Fibroblast of skin of left biceps (primary cell): ENCODE measurements at regions not wholly inside any gene's neighbourhood (a gene's known extent, or its start where the extent isn't known, plus 50 kb on each side); places are given as distances from the start of the nearest gene placed in this dataset.
"Not testable (repeated sequence)": the region's sequence is repeated elsewhere in the genome, so short reads cannot be mapped to it uniquely, and the experiment has no call there.

Source experiments
- DNase-seq, 2 experiments: peaks; one replicate each; pipeline ENCODE4 v3.0.0-alpha.2; 2013; ENCODE audit warnings: low read depth in 2 of 2

DNA sequence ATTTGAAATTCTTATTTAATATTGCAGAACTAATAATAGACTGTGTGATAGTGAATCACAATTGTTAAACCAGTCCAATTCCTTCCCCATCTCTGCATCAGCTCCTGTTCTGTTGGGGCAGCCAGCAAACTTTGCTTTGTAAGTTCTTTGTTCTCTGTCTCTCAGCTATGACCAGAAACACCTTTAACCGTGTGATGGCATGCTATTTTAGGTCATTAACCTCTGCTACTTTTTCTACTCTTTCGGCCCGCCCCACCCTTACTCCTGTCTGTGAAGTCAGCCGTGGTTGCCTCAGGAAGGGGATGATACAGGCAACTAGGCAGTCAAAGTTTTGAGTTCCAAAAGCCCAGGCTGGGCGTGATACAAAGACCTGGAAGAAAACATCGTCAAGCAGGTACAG lies 51.3 kb upstream of the EGFL6 start:
- DNase-seq = no peak

DNA sequence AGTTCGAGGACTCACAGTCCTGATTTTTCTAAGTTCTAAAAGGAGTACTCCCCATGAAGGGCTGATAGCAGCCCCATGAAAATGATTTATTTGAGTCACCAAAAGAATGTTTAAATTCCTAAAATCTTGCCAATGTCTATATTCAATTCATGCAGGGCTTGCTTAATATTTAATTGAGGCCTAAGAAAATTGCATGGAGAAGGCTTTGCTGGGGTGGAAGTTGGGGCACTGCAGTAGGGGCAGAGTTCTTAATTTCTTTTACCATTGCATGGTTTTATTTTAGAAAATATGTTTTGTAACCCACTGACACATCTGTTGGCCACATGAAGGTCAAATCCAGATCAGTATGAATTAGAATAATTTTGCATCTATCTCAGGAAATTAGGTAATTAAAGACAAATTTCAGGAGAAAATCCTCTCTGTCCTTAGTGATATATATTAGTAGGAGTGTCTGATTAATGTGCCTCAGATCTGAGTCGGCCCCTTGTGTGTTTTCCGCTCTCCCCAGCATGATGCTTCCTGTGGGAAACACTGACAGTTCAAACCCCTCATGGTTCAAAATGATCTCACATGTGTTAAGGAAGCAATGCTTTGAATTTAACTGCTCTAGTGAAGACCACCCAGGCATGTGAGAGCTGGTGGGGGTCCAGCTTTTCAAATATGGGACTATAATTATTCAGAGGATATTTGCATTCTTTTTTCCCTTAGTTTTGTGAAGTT lies 54.0 kb upstream of the EGFL6 start:
- DNase-seq = peak; percentile 58 to 64

DNA sequence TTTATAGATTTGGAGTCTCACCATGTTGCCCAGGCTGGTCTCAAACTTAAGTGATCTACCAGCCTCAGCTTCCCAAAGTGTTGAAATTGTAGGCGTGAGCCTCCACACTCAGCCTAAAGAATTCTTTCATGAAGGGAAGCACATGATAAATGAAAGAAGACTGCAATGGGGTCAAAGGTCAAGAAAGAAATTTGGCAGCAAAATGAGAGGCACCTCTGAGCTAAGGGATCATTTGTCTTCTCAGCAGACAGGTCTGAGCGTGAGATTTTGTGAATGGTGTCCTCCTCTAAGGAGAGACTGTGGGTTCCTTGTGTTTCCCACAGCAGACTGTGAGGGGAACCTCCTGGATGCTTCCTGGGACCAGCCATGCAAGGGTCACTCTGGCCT lies 57.5 kb upstream of the EGFL6 start:
- DNase-seq = no peak

DNA sequence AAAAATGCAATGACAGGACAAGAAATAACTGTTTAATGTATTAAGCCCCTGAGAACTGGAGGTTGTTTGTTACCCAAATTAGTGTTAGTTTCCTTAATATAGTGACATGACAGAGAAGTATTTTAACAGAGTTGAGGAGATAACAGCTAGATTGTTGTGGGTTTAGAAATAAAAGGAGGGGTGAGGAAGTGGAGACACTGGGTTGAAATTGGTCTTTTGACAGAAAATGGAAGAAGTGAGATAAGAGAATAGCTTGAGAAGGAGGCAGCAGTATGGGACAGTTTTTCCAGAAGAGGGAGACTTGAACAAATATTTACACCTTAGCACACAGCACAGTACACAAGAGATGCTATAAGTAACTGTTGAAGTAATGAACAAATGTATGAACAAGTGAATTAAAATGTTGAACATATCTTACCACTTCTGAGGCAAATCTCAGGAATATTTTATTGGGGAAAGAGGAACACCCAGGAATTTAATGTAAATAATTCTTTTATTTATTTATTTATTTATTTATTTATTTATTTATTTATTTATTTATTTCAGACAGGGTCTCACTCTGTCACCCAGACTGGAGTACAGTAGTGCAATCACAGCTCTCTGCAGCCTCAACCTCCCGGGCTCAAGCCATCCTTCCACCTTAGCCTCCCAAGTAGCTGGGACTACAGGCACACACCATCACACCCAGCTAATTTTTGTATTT lies 58.0 kb upstream of the EGFL6 start:
- no peak for DNase-seq

DNA sequence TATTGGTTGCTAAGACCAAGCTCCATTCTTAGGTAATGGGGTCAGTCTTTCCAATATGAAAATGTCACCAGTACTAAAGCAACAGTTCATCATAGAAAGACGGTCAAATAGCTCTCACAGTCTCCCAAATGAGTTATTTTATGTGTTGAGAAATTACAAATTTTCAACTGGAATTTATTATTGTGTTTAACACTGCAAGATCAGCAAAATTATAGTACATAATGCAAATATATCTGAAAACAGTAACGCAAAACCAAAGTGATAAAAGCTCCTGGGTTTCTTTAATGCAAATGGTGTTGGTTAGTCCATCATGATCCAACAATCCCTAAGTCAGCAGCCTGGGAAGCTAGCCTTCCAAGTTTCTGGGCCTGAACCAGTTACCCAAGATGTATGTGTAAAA lies 61.5 kb upstream of the EGFL6 start:
- DNase-seq = no peak

DNA sequence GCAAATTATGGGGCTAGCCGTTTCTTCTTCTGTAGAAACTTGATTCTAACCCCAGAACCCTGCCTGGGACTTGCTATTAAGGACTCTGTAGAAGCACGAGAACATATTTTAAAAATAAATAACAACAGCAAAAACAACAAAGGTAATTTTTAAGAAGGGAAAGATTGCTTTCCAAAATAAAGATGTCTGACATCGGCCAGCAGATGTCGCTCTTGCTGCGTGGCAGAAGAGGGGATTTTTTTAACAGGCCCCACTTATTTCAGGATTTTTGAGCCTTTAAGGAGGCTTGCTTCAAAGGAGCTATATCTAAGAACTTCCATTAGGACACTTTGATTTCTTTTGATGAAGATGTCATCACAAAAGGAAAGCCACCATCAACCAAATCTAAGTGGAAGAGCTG lies 62.8 kb upstream of the EGFL6 start:
- DNase-seq = no peak

DNA sequence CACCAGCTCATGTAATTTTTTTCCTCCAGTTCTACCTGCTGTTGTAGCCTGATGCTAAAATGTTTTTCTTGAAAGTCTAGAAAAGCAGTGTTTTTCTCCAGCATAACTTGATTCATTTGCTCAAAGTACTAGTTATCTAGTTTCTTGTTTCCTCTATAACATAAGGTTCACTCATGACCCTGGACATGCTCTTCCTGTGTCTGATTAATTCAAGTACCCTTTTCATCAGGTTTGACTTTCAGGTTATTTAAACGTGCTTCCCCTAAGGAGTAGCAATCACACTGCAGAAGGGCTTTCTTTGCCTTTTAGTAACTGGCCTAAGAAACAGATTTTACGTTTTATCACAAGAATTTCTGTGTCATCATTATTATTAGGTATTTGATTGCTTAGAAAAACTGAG lies 66.8 kb upstream of the EGFL6 start:
- DNase-seq = no peak

DNA sequence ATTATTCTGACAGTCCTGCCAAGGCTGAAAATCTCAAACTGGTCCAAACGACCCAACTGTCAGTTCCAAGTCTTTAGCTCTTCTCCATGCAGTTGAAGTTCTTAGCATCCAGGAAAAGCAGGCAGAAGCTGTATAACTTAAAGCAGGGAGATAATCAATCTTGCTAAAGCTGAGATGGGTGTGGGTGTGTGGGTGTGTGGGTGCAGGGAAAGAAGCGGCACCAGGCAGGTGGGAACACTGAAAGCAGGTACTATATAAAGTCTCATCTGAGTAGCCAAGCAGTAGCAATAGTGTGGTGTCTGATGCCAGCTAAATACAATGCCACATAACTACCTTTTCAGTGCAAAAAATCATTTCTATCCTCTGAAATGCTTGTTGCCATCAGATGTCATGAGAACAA lies 69.7 kb upstream of the EGFL6 start:
- DNase-seq = no peak

DNA sequence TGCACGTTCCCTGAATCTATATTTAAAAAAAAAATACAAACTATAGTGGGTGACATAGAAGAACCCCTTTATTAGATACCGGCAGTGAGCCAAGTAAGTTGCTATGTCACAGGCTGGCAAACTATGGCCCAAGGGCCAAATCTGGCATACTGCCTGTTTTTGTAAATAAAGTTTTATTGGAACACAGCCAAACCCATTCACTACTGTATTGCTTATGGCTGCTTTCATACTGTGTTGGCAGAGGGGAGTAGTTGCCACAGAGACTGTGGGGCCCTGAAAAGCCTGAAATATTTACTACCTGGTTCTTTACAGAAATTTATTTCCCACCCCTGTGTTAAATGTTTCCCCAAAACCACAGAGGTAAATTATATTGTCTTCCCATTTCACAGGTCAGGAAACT lies 71.2 kb upstream of the EGFL6 start:
- no peak for DNase-seq

DNA sequence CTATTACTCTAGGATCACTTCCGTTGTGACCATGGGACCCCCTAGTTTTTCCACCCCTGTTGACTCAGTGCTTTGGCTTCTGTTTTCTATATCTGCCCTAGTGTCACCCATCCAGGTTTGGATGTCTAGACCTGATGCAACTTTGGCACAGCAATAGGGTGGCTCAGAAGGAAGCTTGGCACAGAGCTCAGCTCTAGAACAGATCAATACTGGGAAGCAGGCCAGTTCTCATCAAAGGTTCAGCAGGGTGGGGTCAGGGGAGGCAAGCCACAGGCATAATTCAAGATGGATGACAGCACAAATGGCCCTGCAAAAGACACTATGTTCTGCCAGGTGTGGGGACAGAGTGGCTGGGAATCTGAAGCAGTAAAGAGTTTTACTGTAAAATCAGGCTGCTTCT lies 74.2 kb upstream of the EGFL6 start:
- no peak for DNase-seq

DNA sequence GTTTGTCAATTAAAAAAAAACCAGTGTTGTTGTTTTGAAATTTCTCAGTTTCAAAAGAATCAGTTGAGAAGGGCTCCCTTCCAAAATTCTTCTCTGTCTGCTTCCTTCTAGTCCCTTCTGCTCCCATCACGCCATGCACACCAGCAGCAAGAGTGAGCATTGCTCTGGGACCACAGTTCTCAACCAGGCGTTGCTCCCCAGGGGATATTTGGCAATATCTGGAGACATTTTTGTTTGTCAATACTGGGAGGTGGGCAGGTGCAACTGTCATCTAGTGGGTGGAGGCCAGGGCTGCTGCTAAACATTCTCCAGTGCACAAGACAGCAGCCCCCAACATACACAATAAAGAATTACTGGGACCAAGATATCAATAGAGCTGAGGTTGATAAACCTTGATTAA lies 74.8 kb upstream of the EGFL6 start:
- DNase-seq = no peak

DNA sequence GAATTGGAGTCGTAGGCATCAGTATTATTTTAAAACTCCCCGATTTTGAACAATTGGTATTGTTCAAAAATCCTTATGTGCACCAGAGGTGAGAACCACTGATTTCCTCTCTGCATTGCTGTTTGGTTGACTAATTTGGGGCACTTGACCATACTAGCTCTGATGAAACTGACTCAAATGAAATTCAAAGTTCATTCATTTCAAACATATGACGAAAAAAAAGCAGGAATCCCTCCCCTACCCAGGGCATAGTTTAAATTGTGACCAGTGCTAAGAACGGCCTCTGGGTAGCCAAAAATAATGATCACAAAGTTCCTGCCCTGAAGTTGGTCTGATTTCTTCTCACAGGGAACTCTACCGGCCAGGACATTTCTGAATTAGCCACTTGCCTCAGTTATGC lies 75.7 kb upstream of the EGFL6 start:
- no peak for DNase-seq

DNA sequence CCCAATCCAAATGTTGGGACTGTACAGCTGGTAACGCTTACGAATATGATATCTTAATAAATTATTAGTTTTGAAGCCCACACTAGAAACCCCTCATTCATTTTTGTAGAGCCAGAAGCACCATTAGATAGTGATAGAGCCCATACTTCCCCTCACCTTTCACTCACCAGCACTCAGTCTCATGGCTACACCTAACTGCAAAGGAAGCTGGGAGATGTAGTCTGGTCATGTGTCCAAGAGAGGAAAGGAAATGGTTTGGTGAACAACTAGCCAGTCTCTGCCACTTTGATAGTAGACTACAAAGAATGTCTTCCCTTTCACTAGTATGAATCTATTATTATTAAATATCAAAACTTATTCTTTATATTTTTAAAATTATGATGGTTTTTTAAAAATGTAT lies 77.1 kb upstream of the EGFL6 start:
- no peak for DNase-seq

DNA sequence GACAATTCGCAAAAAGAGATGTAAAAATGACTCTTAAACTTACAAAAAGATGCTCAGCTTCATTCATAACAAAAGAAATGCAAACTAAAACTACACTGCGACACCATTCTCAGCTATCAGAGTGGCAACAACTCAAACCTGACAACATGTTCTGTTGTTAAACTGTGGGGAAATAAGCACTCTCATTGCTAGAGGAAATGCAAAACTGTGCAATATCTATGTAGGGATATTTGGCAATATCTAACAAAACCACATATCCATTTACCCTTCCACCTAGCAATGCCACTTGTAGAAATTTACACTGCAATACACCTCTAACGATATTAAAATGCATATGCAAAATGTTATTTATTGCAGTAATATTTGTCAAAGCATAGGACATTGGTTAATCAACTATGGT lies 78.3 kb upstream of the EGFL6 start:
- DNase-seq = no peak

DNA sequence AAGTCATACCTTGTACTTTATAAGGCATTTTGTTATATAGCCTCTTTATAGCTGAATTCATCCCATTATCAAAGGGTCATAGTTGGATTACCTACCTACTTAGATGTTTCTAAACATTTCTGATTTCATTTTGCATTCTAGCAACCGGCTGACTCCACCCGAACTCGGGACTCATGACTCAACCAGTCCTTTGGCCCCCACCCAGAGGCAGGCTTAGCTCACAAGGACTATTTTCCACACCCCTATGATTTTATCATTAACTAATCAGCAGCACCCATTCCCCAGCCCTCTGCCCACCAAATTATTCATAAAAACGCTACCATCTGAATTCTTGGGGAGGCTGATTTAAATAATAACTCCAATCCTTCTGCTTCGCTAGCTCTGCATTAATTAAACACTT lies 79.9 kb upstream of the EGFL6 start:
- DNase-seq = no peak

DNA sequence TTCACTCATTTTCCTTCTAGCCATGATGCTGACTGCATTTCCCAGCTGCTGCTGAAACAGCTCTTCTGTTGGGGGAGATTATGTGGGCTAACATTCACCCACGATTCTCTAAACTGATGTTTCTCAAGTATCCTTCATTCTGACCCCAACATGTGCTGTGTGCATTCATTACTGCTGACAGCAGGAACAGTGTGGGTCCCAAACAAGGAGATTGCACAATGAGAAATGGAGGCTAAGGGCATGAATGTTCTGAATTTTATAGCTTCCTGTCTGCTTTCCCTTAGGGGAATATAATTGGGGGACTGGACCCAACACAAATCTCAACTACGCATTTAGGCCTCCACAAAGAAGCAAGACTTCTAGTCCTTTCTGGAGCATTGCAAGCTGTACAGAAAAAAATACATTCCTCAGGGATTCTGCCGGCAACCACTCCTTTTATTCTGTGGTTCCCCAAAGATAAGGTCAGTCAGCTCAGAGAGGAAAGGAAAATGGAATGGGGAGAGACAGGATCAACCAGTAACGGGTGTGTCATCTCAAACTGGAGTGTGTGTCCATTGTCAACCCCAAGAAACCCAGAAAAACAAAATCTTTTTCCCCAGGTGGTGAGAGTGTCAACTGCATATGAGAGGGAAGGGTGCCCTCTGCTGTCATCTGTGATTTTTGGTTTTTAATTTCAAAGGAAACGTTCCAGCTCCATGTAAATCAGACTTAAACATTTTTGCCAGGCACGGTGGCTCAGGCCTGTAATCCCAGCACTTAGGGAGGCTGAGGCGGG lies 81.5 kb upstream of the EGFL6 start:
- DNase-seq = peak; percentile 78 to 87

DNA sequence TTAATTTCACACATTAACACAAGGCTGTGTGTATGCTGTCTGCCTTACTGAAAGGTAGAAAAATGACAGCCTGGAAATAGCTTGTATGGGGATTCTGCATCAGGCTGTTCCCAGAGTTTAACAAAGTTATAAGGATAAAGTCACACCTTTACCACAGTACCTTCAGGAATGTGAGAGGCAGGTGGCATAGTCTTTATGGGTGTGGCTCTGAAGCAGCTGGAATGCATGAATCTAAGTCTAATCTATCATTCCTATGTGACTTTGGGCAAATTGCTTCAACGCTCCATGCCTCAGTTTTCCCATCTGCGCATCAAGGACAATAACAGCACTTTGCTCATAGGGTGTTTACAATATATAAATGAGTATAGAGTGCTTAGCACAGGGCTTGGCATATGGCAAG lies 84.2 kb upstream of the EGFL6 start:
- no peak for DNase-seq

DNA sequence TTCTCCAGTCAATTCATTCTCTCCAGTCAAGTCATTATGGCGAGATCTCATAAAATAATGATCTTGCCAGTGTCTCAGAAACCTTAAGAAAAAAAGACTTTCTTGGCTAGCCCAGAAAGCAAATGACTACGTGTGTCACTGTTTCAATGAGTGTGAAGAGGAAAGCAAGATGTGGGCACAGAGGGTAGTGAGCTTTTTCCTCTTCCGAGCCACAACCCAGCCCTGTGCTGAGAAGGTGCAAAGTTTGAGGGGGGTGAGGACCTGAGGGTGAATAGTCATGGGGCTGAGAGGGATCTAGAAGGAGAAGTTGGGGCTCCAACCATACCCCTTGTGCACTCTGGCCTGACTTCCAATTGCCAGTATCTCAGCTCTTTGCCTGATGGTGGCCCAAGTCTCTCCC lies 85.6 kb upstream of the EGFL6 start:
- DNase-seq = no peak

DNA sequence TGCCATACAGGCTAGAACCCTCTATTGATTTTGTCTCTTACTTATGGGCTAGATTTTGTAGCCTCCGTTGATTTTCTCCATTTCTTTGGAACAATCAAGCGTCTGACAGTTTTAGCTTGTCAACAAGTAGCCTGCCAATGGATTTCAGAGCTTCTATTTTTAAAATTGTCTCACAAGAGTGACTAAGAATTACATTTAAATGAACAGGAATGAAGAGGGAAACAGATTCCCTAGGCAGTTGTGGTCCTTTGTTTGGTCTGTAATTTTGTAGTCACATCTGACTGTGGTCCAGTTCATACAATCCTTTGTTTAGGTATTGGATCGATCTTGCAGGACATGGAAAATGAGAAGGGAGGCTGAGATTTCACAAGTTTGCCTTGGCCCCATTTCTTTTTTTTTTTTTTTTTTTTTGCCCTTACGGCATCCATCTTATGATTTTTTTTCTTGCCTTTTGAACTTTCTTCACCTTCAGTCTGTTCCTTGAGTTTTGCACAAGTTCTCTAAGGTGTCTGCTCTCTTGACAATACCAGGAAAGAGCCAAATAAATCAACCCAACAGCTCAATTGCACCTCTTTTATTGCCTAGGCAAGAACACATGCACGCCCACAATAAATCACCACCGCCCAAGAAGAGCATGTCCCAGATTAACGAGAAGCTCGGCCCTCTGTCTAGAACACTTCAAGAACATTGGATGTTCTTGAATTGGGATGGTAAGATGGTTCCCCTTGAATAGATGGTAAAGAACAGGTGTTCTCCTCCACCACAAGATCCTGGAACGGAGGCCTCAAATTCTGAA lies 86.5 kb upstream of the EGFL6 start:
- DNase-seq = no peak

DNA sequence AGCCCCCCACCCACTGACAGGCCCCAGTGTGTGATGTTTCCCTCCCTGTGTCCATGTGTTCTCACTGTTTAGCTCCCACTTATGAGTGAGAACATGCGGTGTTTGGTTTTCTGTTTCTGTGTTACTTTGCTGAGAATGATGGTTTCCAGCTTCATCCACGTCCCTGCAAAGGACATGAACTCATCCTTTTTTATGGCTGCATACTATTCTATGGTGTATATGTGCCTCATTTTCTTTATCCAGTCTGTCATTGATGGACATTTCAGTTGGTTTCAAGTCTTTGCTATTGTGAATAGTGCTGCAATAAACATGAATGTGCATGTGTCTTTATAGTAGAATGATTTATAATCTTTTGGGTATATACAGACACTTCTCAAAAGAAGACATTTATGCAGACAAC lies 88.6 kb upstream of the EGFL6 start:
- not testable (repeated sequence) for DNase-seq

DNA sequence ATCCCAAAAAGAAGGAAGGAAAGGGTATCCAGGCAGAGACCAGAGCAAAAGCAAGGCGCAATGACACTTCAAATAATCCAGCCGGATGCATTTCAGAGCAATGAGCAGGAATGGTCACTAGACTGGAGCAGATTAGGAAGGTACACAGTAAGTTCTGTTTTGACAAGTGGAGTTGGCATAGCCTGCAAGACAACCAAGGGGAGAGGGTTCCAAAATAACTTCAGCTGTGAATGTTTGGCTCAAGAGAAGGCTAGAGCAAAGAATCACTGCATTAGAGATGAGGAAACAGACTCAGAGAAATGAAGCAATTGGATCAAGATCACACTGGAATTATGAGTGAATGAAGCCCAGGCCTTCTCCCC lies 90.0 kb upstream of the EGFL6 start:
- no peak for DNase-seq

DNA sequence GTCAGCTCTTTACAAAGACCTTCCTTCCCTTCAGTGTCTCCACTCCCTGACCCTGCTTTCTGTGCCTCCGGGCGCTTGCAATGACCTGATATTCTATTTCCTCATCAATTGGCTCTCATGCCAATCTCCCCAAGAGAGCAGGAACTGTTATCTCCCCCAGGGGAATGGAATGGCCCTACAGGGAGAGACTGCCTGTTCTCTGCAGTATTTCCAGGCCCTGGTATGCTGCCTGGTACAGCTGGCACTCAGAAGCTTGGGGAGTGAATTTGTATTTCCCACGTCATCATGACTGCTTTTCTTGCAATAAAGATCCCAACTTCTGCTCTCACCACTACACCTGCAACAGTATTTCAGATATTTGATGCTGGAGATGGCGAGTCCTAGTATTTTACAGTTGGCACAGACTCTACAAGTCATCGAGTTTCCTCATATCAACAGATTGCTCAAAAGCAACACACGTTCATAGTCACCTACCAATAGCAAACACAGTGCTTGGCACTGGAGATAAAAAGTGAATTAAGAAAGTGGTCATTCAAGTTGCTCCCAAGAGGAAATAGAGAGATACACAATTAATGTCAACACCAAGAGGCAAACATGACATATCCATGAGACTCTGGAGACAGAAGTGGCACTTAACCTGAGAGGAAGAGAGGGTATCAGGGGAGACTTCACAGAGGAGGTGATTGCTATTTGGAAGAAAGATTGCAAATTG lies 90.5 kb upstream of the EGFL6 start:
- no peak for DNase-seq
